OCI-LY1 (cell line): ENCODE measurements at regions not wholly inside any gene's neighbourhood (a gene's known extent, or its start where the extent isn't known, plus 50 kb on each side); places are given as distances from the start of the nearest gene placed in this dataset.

Experiments
- CTCF ChIP-seq: fragments of 200-600 bp; sonication (generic), shearing (Covaris generic); IDR thresholded peaks from 2 replicates; pipeline ENCODE4 v1.5.1; 2017; ENCODE audit warnings: mild to moderate bottlenecking, antibody characterized with exemption, low read length, moderate library complexity, mixed read lengths
- EZH2 ChIP-seq: fragments of 200-600 bp; sonication (generic), shearing (Covaris generic); IDR thresholded peaks from 2 replicates; pipeline ENCODE4 v1.8.0; 2017; ENCODE audit warnings: borderline replicate concordance, mixed run types, mild to moderate bottlenecking, antibody characterized with exemption, low read length, moderate library complexity, mixed read lengths

- TF ChIP-seq CTCF (no peak), EZH2 (no peak)
Measured at GRCh38 chr14:87712396-87713090, 280.4 kb downstream of the GALC start.
